Lower leg skin (tissue), 4 donors: ENCODE measurements at regions not wholly inside any gene's neighbourhood (a gene's known extent, or its start where the extent isn't known, plus 50 kb on each side); places are given as distances from the start of the nearest gene placed in this dataset.

ENCODE experiments used
- DNase-seq, 2 donors: peaks; one replicate each; pipeline ENCODE4 v3.0.0-alpha.2; 2019; ENCODE audit warnings: low spot score in 2 of 2
- H3K4me3 ChIP-seq: fragments of 200-600 bp; sonication (generic); 2 replicates; pipeline ENCODE4 v1.5.1; 2017; ENCODE audit warnings: mild to moderate bottlenecking, low read depth; ENCODE audit not compliant: poor library complexity, severe bottlenecking
- POLR2A ChIP-seq, 2 donors: fragments of 450-650 bp; IDR thresholded peaks; one replicate each; pipeline ENCODE4 v1.6.1; 2016 to 2017; ENCODE audit warnings: antibody characterized with exemption in 2 of 2, mild to moderate bottlenecking in 1 of 2, moderate library complexity in 1 of 2
- WGBS, 2 donors: methylation state at CpG; one replicate each; pipeline ENCODE4 v1.1.5; 2018; 5-methylcytosine and 5-hydroxymethylcytosine counted together
- intact Hi-C: fragments of 100-400 bp; cut with DNase I; formaldehyde crosslinking; loops from one replicate; pipeline ENCODE4 v1.15.0; 2023; ENCODE audit warnings: low total_unique reads
- TF ChIP-seq, protein P1 (sequence below), 3 donors: fragments of 450-650 bp; IDR thresholded peaks; one replicate each; pipeline ENCODE4 v1.5.1; 2016; ENCODE audit warnings: antibody characterized with exemption in 3 of 3, mild to moderate bottlenecking in 3 of 3, moderate library complexity in 2 of 3

DNA sequence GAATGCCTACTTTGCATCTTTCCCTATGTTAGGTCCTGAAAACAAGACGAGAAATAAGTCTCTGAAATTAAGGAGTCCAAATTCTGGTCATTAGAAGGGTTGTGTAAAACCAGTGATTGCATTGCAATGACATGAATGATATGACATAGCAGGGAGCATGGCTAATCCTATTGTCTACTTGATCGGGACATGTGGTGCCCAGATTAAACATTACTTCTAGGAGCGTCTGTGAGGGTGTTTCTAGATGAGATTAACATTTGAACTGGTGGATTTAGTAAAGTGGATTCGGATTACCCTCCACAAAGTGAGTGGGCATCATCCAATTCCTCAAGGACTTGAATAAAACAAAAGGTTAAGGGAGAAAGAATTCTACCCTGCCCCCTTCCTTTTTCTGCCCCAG lies 434.9 kb upstream of the KLF6 start:
- WGBS, 2 donors, result 95 to 96% methylated on average over 4 of the region's 4 CpGs
- intact Hi-C loops, result no loop called here
- H3K4me3 ChIP-seq, result no peak overlapping the region
- TF ChIP-seq POLR2A (IDR thresholded peaks at IDR 0.05), result no peak
- TF ChIP-seq, protein P1, sequence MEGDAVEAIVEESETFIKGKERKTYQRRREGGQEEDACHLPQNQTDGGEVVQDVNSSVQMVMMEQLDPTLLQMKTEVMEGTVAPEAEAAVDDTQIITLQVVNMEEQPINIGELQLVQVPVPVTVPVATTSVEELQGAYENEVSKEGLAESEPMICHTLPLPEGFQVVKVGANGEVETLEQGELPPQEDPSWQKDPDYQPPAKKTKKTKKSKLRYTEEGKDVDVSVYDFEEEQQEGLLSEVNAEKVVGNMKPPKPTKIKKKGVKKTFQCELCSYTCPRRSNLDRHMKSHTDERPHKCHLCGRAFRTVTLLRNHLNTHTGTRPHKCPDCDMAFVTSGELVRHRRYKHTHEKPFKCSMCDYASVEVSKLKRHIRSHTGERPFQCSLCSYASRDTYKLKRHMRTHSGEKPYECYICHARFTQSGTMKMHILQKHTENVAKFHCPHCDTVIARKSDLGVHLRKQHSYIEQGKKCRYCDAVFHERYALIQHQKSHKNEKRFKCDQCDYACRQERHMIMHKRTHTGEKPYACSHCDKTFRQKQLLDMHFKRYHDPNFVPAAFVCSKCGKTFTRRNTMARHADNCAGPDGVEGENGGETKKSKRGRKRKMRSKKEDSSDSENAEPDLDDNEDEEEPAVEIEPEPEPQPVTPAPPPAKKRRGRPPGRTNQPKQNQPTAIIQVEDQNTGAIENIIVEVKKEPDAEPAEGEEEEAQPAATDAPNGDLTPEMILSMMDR (IDR thresholded peaks at IDR 0.05), result no peak
- DNase-seq, result no peak

DNA sequence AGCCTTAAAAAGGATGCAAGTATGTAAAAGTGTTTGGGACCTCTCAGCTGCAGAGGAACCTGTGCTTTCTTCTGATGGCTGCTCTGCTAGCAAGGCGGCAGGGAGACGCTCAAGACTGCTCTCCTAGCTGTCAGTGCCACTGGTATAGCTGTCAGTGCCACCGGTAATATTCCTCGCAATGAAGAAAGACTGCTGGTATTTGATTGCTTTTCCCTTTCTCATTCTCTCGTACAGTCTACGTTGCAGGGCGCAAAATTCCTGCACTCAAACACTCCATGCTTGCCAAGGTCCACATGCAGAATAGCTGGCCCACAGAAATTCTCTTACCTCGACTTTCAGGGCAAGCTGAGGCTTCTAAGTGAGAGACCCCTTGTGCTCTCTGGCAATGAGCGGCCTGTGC lies 432.6 kb upstream of the KLF6 start:
- 87 to 95% methylated on average over 9 of the region's 9 CpGs for WGBS, 2 donors
- intact Hi-C loops, result no loop called here
- DNase-seq, result no peak
- no peak overlapping the region for H3K4me3 ChIP-seq
- TF ChIP-seq POLR2A (IDR thresholded peaks at IDR 0.05), result no peak
- TF ChIP-seq, protein P1 (IDR thresholded peaks at IDR 0.05), result no peak

DNA sequence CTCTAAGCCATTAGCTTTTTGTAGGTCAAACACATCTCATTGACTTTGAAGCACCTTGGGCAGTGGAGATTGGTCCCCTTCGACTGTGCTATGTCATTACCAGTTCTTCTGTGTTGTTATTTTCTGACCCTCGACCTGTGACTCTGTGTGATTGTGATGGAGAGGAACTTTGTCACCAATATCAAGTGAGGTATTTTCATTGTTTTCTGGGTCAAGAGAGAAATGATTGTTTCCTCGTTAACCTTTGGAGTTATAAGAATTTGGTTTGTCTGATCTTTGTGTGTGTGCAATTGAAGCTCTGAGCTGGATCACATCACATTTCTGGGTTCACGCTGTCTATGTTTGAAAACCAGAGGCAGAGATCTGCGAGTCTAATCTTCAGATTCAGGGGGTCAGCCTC lies 432.2 kb upstream of the KLF6 start:
- 84 to 87% methylated on average over 5 of the region's 5 CpGs for WGBS, 2 donors
- no peak overlapping the region for H3K4me3 ChIP-seq

DNA sequence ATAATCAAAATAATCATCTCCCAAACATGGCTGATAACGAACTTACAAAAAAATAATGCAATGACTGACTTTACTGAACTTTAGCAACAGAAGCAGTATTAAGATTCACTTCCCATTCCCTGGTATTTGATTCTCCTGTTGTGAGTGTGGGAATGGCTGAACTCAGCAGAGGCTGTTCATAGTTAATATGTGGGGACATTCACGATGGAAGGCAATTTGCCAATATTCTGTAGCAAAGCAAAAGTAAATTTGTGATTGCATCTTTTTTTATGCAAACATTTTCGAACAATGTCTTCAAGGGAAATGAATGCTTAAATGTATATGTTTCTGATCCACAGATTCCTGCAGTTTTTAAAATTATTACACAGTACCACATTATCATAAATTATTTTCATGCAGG lies 431.7 kb upstream of the KLF6 start:
- intact Hi-C loops, result no loop called here
- H3K4me3 ChIP-seq, result no peak overlapping the region
- WGBS, 2 donors, result 60 to 67% methylated on average over 3 of the region's 3 CpGs
- DNase-seq, result no peak
- TF ChIP-seq, protein P1 (IDR thresholded peaks at IDR 0.05), result no peak
- no peak for TF ChIP-seq POLR2A (IDR thresholded peaks at IDR 0.05)

More for the DNA sequence above, 432.2 kb upstream of the KLF6 start:
- intact Hi-C loops, result no loop called here
- TF ChIP-seq POLR2A (IDR thresholded peaks at IDR 0.05), result no peak
- TF ChIP-seq, protein P1 (IDR thresholded peaks at IDR 0.05), result no peak
- no peak for DNase-seq

DNA sequence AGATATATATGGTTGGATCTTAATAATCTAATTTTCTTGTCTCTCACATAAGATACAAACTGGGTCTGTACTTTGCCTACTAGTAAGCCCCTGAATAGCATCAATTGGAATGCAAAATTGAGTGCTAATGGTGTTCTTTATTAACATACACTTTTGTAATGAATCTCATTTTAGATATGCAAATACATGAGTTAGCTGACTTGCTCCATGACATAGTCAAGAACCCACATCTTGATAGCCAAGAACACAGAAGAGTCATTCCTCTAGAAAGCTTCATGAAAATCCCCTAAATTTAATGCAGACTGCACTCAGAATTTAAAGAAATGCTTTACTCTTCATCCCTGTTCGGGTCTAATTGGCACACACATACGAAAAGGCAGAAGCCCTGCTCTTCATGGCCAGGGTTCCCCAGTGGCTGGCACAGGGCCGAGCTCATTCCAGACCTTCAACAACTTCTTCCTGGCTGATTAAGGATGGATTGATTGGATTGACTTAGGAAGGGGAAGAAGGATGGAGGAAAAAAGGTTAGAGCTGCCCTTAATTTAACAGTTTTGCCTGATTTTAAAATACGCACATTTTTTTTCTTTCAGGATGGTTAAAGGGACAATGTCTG lies 431.1 kb upstream of the KLF6 start:
- intact Hi-C loops, result no loop called here
- 72 to 76% methylated on average over 4 of the region's 4 CpGs for WGBS, 2 donors
- no peak for DNase-seq

More for the DNA sequence above, 431.1 kb upstream of the KLF6 start:
- H3K4me3 ChIP-seq, result no peak overlapping the region
- no peak for TF ChIP-seq POLR2A (IDR thresholded peaks at IDR 0.05)
- TF ChIP-seq, protein P1 (IDR thresholded peaks at IDR 0.05), result no peak
